Skeletal muscle tissue (tissue), 3 donors: ENCODE measurements at regions not wholly inside any gene's neighbourhood (a gene's known extent, or its start where the extent isn't known, plus 50 kb on each side); places are given as distances from the start of the nearest gene placed in this dataset.
"Not testable (repeated sequence)": the region's sequence is repeated elsewhere in the genome, so short reads cannot be mapped to it uniquely, and the experiment has no call there.

ENCODE experiments used
- H3K27ac ChIP-seq: one replicate; pipeline ENCODE4 v1.7.0; 2013; ENCODE audit warnings: mild to moderate bottlenecking, low read depth, low read length, inconsistent platforms
- H3K27me3 ChIP-seq, 3 donors: one replicate each; pipeline ENCODE4 v1.7.0; 2013; ENCODE audit warnings: low read length in 3 of 3; ENCODE audit not compliant: control insufficient read depth in 3 of 3, insufficient read depth in 3 of 3
- H3K36me3 ChIP-seq, 3 donors: one replicate each; pipeline ENCODE4 v1.7.0; 2013; ENCODE audit warnings: low read length in 3 of 3; ENCODE audit not compliant: control insufficient read depth in 3 of 3, insufficient read depth in 3 of 3
- H3K4me1 ChIP-seq, 3 donors: one replicate each; pipeline ENCODE4 v1.7.0; 2013; ENCODE audit warnings: low read length in 3 of 3, mild to moderate bottlenecking in 3 of 3; ENCODE audit not compliant: control insufficient read depth in 3 of 3, insufficient read depth in 3 of 3
- H3K4me3 ChIP-seq, 3 donors: one replicate each; pipeline ENCODE4 v1.7.0; 2013; ENCODE audit warnings: low read length in 3 of 3
- H3K9ac ChIP-seq, 3 donors: one replicate each; pipeline ENCODE4 v1.7.0; 2013; ENCODE audit warnings: low read length in 3 of 3, mild to moderate bottlenecking in 3 of 3, moderate library complexity in 2 of 3, low read depth in 1 of 3
- H3K9me3 ChIP-seq, 3 donors: one replicate each; pipeline ENCODE4 v1.7.0; 2013; ENCODE audit warnings: low read length in 3 of 3; ENCODE audit not compliant: control insufficient read depth in 3 of 3
- donor health status: Osteomylitis.

DNA sequence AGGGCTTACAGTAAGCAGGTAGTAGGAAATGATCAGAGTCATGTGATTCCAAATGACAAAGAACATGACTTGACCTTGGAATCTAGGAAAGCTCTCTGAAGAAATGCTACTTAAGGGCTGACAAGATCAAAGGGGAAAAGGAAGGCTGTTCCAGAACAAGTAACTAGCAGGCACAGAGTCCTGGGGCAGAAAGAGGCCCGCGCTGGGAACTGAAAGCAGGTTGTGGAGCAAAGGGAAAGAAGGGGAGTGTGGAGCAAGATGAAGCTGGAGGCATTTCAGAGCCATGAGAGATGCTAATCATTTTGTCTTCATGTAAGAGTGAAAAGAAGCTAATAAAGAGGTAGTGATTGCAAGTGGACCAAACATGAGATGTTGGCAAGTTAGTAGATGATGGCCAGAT, 397.5 kb downstream of the DTWD2 start:
- no peaks in the 10 kb centered on the region for H3K4me1 ChIP-seq
- H3K27ac ChIP-seq, result no peak overlapping the region
- no peaks in the 10 kb centered on the region for H3K36me3 ChIP-seq
- no peaks in the 10 kb centered on the region for H3K9me3 ChIP-seq
- no peak overlapping the region for H3K4me3 ChIP-seq
- no peaks in the 10 kb centered on the region for H3K27me3 ChIP-seq
- H3K9ac ChIP-seq, result no peak overlapping the region

- H3K27ac ChIP-seq, result no peak overlapping the region
- no peaks in the 10 kb centered on the region for H3K36me3 ChIP-seq
- no peaks in the 10 kb centered on the region for H3K27me3 ChIP-seq
- no peak overlapping the region for H3K9ac ChIP-seq
- no peak overlapping the region for H3K4me3 ChIP-seq
- no peaks in the 10 kb centered on the region for H3K9me3 ChIP-seq
- peaks cover 0 to 5% (median 4%) of the 10 kb centered on the region in 3 donors for H3K4me1 ChIP-seq
These were observed 407.4 kb downstream of the DTWD2 start for GRCh38 chr5:118580949-118581348.

GRCh38 chr5:118578093-118578492, 410.3 kb downstream of the DTWD2 start:
- Histone ChIP-seq H3K4me3 (no peak overlapping the region), H3K27me3 (no peaks in the 10 kb centered on the region), H3K9ac (no peak overlapping the region), H3K9me3 (no peaks in the 10 kb centered on the region), H3K27ac (no peak overlapping the region), H3K36me3 (no peaks in the 10 kb centered on the region), H3K4me1 (peaks cover 0 to 5% (median 4%) of the 10 kb centered on the region in 3 donors)

GRCh38 chr5:118577621-118578020, 410.7 kb downstream of the DTWD2 start:
- Histone ChIP-seq H3K27ac (no peak overlapping the region), H3K4me1 (peaks cover 0 to 5% (median 4%) of the 10 kb centered on the region in 3 donors), H3K4me3 (no peak overlapping the region), H3K9me3 (no peaks in the 10 kb centered on the region), H3K9ac (no peak overlapping the region), H3K36me3 (no peaks in the 10 kb centered on the region), H3K27me3 (no peaks in the 10 kb centered on the region)

- H3K9me3 ChIP-seq, H3K36me3 ChIP-seq, H3K27ac ChIP-seq, H3K27me3 ChIP-seq, H3K4me3 ChIP-seq, H3K9ac ChIP-seq, H3K4me1 ChIP-seq: not testable (repeated sequence)
These were observed 418.1 kb downstream of the DTWD2 start for GRCh38 chr5:118570276-118570675.

- not testable (repeated sequence) for H3K9me3 ChIP-seq, H3K4me1 ChIP-seq, H3K27me3 ChIP-seq, H3K9ac ChIP-seq, H3K4me3 ChIP-seq, H3K27ac ChIP-seq, H3K36me3 ChIP-seq
These were observed 418.8 kb downstream of the DTWD2 start for GRCh38 chr5:118569596-118569995.

DNA sequence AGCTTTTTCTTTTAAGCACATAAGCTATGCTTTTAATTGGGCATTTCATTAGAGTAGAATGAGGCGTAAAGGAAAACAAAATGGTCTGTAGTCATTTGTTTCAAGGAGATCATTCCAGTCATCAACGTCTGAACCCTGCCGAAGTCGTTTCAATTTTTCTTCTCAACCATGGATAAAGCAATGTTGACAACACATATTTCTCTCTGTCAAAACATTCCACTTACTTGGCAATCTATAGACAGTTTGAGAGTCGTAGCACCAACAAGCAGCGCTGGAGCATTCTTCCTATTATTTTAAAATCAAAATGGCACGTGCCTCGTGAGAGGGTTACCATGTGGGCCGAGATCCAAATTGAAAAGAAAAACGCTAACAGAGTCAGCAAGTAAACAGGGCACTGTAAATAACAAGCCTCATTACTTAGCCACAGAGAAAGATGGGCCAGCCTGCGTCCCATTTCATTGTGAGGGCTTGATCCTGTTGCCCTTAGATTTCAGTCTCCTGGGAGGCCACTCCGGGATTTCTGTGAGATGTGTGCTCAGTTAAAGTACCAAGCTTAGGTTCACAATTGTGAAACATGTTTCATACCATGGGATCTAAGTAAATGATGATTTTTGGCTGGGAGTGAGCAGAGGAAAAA, 422.9 kb downstream of the DTWD2 start:
- Histone ChIP-seq H3K27me3 (no peaks in the 10 kb centered on the region), H3K27ac (no peak overlapping the region), H3K4me1 (no peaks in the 10 kb centered on the region), H3K4me3 (no peak overlapping the region), H3K9me3 (no peaks in the 10 kb centered on the region), H3K36me3 (no peaks in the 10 kb centered on the region), H3K9ac (no peak overlapping the region)

DNA sequence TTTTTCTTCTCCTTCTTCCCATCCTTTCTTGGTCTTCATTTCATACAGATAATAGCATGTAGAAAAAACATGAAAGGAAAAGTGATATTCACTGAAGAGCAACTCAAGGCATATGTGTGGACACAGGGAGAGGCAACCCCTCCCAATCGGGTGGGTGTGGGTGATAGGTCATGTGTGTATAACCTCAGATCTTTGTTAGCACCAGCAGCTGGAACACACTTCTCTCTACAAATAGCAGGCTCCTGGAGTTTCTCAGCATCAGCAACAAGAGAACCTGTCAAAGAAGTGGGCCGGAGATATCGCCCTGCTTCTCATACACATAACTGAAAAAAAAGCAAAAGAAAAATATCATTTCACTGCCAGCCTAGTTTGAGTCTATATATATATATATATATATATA, 426.4 kb downstream of the DTWD2 start:
- Histone ChIP-seq H3K27ac (no peak overlapping the region), H3K27me3 (no peaks in the 10 kb centered on the region)

GRCh38 chr5:118561235-118561634, 427.1 kb downstream of the DTWD2 start:
- H3K9ac ChIP-seq, result no peak overlapping the region
- H3K9me3 ChIP-seq, result no peaks in the 10 kb centered on the region
- no peaks in the 10 kb centered on the region for H3K4me1 ChIP-seq
- no peaks in the 10 kb centered on the region for H3K27me3 ChIP-seq
- H3K4me3 ChIP-seq, result no peak overlapping the region
- H3K36me3 ChIP-seq, result no peaks in the 10 kb centered on the region
- no peak overlapping the region for H3K27ac ChIP-seq

More for the DNA sequence above, 426.4 kb downstream of the DTWD2 start:
- Histone ChIP-seq H3K36me3 (no peaks in the 10 kb centered on the region), H3K9ac (no peak overlapping the region), H3K4me1 (no peaks in the 10 kb centered on the region), H3K9me3 (no peaks in the 10 kb centered on the region), H3K4me3 (no peak overlapping the region)

- Histone ChIP-seq H3K4me3 (no peak overlapping the region), H3K27ac (no peak overlapping the region), H3K9me3 (no peaks in the 10 kb centered on the region), H3K4me1 (no peaks in the 10 kb centered on the region), H3K27me3 (no peaks in the 10 kb centered on the region), H3K36me3 (no peaks in the 10 kb centered on the region), H3K9ac (no peak overlapping the region)
These were observed 429.5 kb downstream of the DTWD2 start for GRCh38 chr5:118558871-118559270.
